ENCODE measurements at regions not wholly inside any gene's neighbourhood (a gene's known extent, or its start where the extent isn't known, plus 50 kb on each side); places are given as distances from the start of the nearest gene placed in this dataset.

- TF ChIP-seq CTCF (IDR thresholded peaks at IDR 0.05) (no peak), EZH2phosphoT487 (IDR thresholded peaks at IDR 0.05) (no peak), EZH2 (IDR thresholded peaks at IDR 0.05) (no peak)
Observed at GRCh38 chr12:102690253-102690652, 209.9 kb upstream of the IGF1 start.

All from neural progenitor cell (in vitro differentiated cells).